PFSK-1 (cell line): ENCODE measurements at regions not wholly inside any gene's neighbourhood (a gene's known extent, or its start where the extent isn't known, plus 50 kb on each side); places are given as distances from the start of the nearest gene placed in this dataset.

Experiments used
- FOXP2 ChIP-seq: optimal IDR thresholded peaks from 2 replicates; pipeline ENCODE3; 2011; ENCODE audit warnings: borderline replicate concordance, control low read depth, inconsistent platforms; ENCODE audit not compliant: insufficient read depth; ENCODE audit errors: extremely low read length, extremely low read depth
- POLR2AphosphoS5 ChIP-seq: IDR thresholded peaks from 2 replicates; pipeline ENCODE4 v1.6.1; 2012; ENCODE audit warnings: low read depth, mild to moderate bottlenecking, control low read depth, low read length, moderate library complexity
- SIN3A ChIP-seq: IDR thresholded peaks from 2 replicates; pipeline ENCODE4 v1.6.1; 2012; ENCODE audit warnings: mild to moderate bottlenecking, low read length, moderate library complexity, borderline replicate concordance; ENCODE audit not compliant: insufficient read depth
- TAF1 ChIP-seq: IDR thresholded peaks from 2 replicates; pipeline ENCODE4 v1.6.1; 2012; ENCODE audit warnings: low read length, control low read depth, borderline replicate concordance; ENCODE audit not compliant: insufficient read depth
- TF ChIP-seq, protein P1 (sequence below), 2 experiments: IDR thresholded peaks; 2 replicates each; pipeline versions ENCODE4 v1.6.1 to v1.8.0; 2011 to 2012; ENCODE audit warnings: low read depth in 2 of 2, low read length in 2 of 2, control low read depth in 1 of 2, inconsistent platforms in 1 of 2, mild to moderate bottlenecking in 1 of 2, moderate library complexity in 1 of 2; ENCODE audit not compliant: insufficient read depth in 1 of 2

- TF ChIP-seq TAF1 (no peak), SIN3A (no peak), FOXP2 (no peak), POLR2AphosphoS5 (no peak)
- TF ChIP-seq, protein P1, sequence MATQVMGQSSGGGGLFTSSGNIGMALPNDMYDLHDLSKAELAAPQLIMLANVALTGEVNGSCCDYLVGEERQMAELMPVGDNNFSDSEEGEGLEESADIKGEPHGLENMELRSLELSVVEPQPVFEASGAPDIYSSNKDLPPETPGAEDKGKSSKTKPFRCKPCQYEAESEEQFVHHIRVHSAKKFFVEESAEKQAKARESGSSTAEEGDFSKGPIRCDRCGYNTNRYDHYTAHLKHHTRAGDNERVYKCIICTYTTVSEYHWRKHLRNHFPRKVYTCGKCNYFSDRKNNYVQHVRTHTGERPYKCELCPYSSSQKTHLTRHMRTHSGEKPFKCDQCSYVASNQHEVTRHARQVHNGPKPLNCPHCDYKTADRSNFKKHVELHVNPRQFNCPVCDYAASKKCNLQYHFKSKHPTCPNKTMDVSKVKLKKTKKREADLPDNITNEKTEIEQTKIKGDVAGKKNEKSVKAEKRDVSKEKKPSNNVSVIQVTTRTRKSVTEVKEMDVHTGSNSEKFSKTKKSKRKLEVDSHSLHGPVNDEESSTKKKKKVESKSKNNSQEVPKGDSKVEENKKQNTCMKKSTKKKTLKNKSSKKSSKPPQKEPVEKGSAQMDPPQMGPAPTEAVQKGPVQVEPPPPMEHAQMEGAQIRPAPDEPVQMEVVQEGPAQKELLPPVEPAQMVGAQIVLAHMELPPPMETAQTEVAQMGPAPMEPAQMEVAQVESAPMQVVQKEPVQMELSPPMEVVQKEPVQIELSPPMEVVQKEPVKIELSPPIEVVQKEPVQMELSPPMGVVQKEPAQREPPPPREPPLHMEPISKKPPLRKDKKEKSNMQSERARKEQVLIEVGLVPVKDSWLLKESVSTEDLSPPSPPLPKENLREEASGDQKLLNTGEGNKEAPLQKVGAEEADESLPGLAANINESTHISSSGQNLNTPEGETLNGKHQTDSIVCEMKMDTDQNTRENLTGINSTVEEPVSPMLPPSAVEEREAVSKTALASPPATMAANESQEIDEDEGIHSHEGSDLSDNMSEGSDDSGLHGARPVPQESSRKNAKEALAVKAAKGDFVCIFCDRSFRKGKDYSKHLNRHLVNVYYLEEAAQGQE (IDR thresholded peaks at IDR 0.05; ENCODE audit: insufficient read depth in 1 of 2, low read depth in 2 of 2, low read length in 2 of 2): no peak
Observed at GRCh38 chr7:152975076-152975475, 215.5 kb downstream of the ACTR3B start.

DNA sequence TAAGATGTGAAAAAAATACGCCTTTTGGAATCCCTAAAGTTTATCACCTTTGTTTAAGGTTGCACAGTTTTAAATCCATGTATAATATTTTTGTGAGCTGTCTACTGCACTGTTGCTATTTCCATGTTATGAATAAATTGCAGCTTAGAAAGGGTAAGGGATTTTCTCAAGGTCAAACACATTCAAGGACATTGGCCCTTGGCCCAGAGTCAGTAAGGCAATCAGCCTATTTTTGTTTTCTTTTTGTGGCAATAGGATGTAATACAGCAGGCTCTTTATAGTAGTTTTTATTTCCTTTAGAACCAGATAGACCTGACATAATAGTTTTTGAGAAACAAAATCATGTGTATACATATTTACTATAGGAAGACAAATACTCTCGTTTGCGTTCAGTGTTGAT, 219.8 kb downstream of the ACTR3B start:
- TF ChIP-seq, protein P1 (IDR thresholded peaks at IDR 0.05; ENCODE audit: insufficient read depth in 1 of 2, low read depth in 2 of 2, low read length in 2 of 2): no peak
- TF ChIP-seq TAF1: no peak
- no peak for TF ChIP-seq SIN3A
- TF ChIP-seq POLR2AphosphoS5: no peak
- TF ChIP-seq FOXP2: no peak

DNA sequence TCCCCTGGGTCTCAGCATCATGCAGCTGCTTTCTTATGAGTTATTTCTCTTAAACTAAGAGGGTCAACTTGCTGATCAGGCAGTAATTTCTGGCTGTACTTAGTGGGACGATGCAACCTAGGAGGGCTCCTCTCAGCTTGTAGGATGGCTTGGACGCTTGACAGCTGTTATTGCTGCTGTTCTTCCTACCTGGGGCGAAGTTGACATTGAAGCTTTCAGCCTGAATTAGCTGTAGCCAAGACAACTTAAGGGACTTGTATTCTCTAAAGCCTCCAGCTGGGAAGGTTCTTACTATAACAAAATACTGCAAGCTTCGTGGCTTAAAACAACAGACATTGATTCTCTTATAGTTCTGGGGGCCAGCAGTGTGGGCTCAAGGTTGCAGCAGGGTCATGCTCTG, 224.9 kb downstream of the ACTR3B start:
- TF ChIP-seq SIN3A (no peak), TAF1 (no peak), POLR2AphosphoS5 (no peak), FOXP2 (no peak)
- TF ChIP-seq, protein P1 (IDR thresholded peaks at IDR 0.05; ENCODE audit: insufficient read depth in 1 of 2, low read depth in 2 of 2, low read length in 2 of 2): no peak

DNA sequence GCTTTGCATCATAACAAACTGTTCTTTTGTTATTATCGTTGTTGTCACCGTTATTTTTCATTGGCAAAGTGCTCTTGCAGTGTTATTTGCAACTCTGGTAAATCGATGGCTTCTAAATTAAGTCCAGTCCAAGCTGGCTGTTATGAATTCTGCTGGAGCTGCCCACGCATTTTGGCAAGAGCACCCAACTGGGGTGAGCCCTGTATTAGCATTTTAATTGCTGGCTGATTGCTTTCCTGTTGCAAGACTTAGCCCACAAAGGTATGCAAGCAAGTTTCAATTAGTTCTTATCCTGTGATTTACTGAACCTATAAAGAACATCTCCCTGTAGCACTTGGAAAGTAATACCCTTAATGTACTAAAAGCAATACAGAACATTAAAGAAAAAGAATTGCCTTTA, 226.8 kb downstream of the ACTR3B start:
- TF ChIP-seq FOXP2 (no peak), TAF1 (no peak), POLR2AphosphoS5 (no peak), SIN3A (no peak)
- TF ChIP-seq, protein P1 (IDR thresholded peaks at IDR 0.05; ENCODE audit: insufficient read depth in 1 of 2, low read depth in 2 of 2, low read length in 2 of 2): no peak

- no peak for TF ChIP-seq SIN3A
- no peak for TF ChIP-seq TAF1
- no peak for TF ChIP-seq FOXP2
- no peak for TF ChIP-seq POLR2AphosphoS5
- TF ChIP-seq, protein P1 (IDR thresholded peaks at IDR 0.05; ENCODE audit: insufficient read depth in 1 of 2, low read depth in 2 of 2, low read length in 2 of 2): no peak
Observed at GRCh38 chr7:152987656-152988055, 228.1 kb downstream of the ACTR3B start.
